Gastrocnemius medialis (tissue), 4 donors: ENCODE measurements at regions not wholly inside any gene's neighbourhood (a gene's known extent, or its start where the extent isn't known, plus 50 kb on each side); places are given as distances from the start of the nearest gene placed in this dataset.

Experiments used
- ATAC-seq, 2 donors: fragments of 150-250 bp; one replicate each; pipeline ENCODE4 v1.9.1; 2016
- DNase-seq, 2 donors: peaks; one replicate each; pipeline ENCODE4 v3.0.0-alpha.2; 2019
- H3K27ac ChIP-seq, 4 donors: fragments of 200-600 bp; sonication (generic); 1 replicate in 1 of 4; 2 replicates in 3 of 4; pipeline ENCODE4 v1.5.1; 2016 to 2018; ENCODE audit warnings: mild to moderate bottlenecking in 2 of 4, moderate library complexity in 1 of 4
- H3K27me3 ChIP-seq, 3 donors: fragments of 200-600 bp; sonication (generic) in 2 of 3; 1 replicate in 1 of 3; 2 replicates in 2 of 3; pipeline versions ENCODE4 v1.5.1 to v1.6.0; 2016 to 2019; ENCODE audit warnings: mild to moderate bottlenecking in 1 of 3, moderate library complexity in 1 of 3
- H3K36me3 ChIP-seq, 2 donors: fragments of 200-600 bp; sonication (generic) in 1 of 2; one replicate each; pipeline ENCODE4 v1.5.1; 2017 to 2018
- H3K4me1 ChIP-seq, 2 donors: fragments of 200-600 bp; sonication (generic) in 1 of 2; one replicate each; pipeline ENCODE4 v1.5.1; 2016 to 2017; ENCODE audit warnings: mild to moderate bottlenecking in 2 of 2
- H3K4me3 ChIP-seq, 4 donors: fragments of 200-600 bp; sonication (generic) in 3 of 4; 1 replicate in 1 of 4; 2 replicates in 3 of 4; pipeline ENCODE4 v1.5.1; 2016 to 2019; ENCODE audit warnings: mild to moderate bottlenecking in 2 of 4
- H3K9me3 ChIP-seq, 3 donors: fragments of 200-600 bp; sonication (generic) in 2 of 3; 1 replicate in 1 of 3; 2 replicates in 2 of 3; pipeline ENCODE4 v1.5.1; 2016 to 2019
- POLR2A ChIP-seq, 2 donors: fragments of 450-650 bp; IDR thresholded peaks; one replicate each; pipeline ENCODE4 v1.6.1; 2017; ENCODE audit warnings: antibody characterized with exemption in 2 of 2, mild to moderate bottlenecking in 2 of 2, moderate library complexity in 2 of 2
- in situ Hi-C, 4 donors: fragments of 200-750 bp; cut with MboI; loops; one replicate each; pipeline versions ENCODE4 v1.15.0 to v1.8.0; 2017; ENCODE audit warnings: low sequenced_read_pairs in 4 of 4
- intact Hi-C: fragments of 100-400 bp; cut with DNase I; formaldehyde crosslinking; loops from one replicate; pipeline ENCODE4 v1.15.1; 2023; ENCODE audit warnings: low total_unique reads
- TF ChIP-seq, protein P1 (sequence below), 5 experiments: fragments of 450-650 bp in 3 of 5; fragments of 200-600 bp in 2 of 5; sonication (generic) in 2 of 5; IDR thresholded peaks in 4 of 5; conservative IDR thresholded peaks in 1 of 5; 1 replicate in 4 of 5; 2 replicates in 1 of 5; pipeline ENCODE4 v1.5.1; 2016 to 2019; ENCODE audit warnings: antibody characterized with exemption in 5 of 5, mild to moderate bottlenecking in 3 of 5, moderate library complexity in 3 of 5

DNA sequence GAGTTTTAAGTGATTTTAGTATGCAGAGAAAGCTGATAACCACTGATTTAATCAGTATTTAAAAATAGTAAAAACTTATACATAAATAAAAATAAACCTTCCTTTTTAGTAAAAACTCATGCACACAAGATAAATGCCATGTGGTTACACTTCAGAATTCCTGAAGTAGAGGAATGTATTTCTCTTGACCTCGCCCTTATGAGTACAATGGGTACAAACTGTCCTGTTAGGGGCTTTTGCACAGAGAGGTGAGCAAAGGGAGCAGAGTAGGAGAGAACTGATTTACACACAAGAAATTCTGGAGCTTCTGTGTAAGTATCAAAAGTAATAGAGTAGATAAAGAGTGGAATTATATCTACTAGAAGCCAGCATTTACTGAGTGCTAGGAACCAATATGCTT lies 279.6 kb downstream of the PPP1R3A start:
- H3K4me1 ChIP-seq, result no peaks in the 10 kb centered on the region
- H3K36me3 ChIP-seq, result no peaks in the 10 kb centered on the region
- no peak overlapping the region for H3K27ac ChIP-seq
- no peak overlapping the region for H3K4me3 ChIP-seq
- no peak for ATAC-seq
- H3K27me3 ChIP-seq, result no peaks in the 10 kb centered on the region
- no peak for TF ChIP-seq POLR2A (IDR thresholded peaks at IDR 0.05)
- TF ChIP-seq, protein P1, sequence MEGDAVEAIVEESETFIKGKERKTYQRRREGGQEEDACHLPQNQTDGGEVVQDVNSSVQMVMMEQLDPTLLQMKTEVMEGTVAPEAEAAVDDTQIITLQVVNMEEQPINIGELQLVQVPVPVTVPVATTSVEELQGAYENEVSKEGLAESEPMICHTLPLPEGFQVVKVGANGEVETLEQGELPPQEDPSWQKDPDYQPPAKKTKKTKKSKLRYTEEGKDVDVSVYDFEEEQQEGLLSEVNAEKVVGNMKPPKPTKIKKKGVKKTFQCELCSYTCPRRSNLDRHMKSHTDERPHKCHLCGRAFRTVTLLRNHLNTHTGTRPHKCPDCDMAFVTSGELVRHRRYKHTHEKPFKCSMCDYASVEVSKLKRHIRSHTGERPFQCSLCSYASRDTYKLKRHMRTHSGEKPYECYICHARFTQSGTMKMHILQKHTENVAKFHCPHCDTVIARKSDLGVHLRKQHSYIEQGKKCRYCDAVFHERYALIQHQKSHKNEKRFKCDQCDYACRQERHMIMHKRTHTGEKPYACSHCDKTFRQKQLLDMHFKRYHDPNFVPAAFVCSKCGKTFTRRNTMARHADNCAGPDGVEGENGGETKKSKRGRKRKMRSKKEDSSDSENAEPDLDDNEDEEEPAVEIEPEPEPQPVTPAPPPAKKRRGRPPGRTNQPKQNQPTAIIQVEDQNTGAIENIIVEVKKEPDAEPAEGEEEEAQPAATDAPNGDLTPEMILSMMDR (IDR thresholded peaks at IDR 0.05 in 4 of 5, conservative IDR thresholded peaks at IDR 0.05 in 1 of 5), result no peak
- in situ Hi-C loops, result no loop called here
- H3K9me3 ChIP-seq, result no peaks in the 10 kb centered on the region
- intact Hi-C loops, result no loop called here
- no peak for DNase-seq

DNA sequence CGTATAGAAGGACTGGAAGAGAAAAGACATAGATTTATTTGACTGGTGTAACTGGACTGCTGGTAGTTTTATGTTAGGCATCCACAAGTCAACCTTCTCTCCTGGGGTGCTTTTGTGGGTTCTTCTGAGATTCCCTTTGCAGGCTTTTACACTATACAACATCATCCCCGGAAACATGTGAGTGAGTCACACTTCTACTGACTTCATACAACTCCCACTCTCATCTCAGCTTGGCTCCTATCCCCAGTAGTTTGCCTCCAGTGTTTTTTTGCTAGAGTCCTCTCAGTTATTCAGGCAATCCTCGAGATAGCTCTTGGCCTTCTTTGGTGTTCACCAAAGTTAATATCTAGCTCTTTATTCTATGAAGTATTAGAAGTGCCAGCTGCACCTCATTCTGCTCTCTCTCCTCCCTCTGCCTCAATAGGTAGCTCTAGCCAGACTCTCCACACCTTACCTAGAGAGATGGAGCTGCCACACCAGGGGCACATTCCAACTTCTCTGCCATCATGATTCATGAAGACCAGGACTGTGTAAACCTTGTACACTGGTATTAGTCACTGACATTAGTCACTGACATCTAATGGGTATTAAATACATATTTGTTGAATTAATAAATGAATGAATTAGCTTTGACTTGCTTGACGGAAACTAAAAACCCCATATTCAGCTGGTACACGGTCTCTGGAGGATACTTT lies 281.9 kb downstream of the PPP1R3A start:
- no peak for TF ChIP-seq POLR2A (IDR thresholded peaks at IDR 0.05)
- TF ChIP-seq, protein P1 (IDR thresholded peaks at IDR 0.05 in 4 of 5, conservative IDR thresholded peaks at IDR 0.05 in 1 of 5), result no peak
- Histone ChIP-seq H3K27me3 (no peaks in the 10 kb centered on the region), H3K4me1 (no peaks in the 10 kb centered on the region), H3K36me3 (no peaks in the 10 kb centered on the region), H3K9me3 (no peaks in the 10 kb centered on the region), H3K4me3 (no peak overlapping the region), H3K27ac (no peak overlapping the region)
- in situ Hi-C loops, result no loop called here
- DNase-seq (no peak), ATAC-seq (no peak)
- intact Hi-C loops, result no loop called here

DNA sequence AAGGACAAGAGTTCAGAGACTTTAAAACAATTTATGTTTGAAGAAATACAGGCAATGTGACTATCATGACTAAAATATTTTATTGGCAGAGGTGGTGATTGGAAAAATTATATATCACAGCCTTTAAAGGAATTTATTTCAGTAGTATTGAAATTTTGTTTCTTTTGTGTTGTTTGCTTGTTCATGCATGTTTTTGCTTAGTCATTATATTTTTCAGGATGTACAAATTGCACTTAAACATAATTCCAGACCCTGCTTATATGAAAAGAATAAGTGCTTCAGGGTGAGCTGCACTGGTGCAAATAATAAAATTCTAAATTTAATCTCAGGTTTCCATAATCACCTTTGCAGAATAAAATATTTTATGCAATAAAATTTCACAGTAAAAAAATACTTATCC lies 283.3 kb downstream of the PPP1R3A start:
- TF ChIP-seq, protein P1 (IDR thresholded peaks at IDR 0.05 in 4 of 5, conservative IDR thresholded peaks at IDR 0.05 in 1 of 5), result no peak
- TF ChIP-seq POLR2A (IDR thresholded peaks at IDR 0.05), result no peak
- in situ Hi-C loops, result no loop called here
- no peaks in the 10 kb centered on the region for H3K36me3 ChIP-seq
- DNase-seq (no peak), ATAC-seq (no peak)
- H3K4me1 ChIP-seq, result no peaks in the 10 kb centered on the region
- intact Hi-C loops, result no loop called here
- no peaks in the 10 kb centered on the region for H3K9me3 ChIP-seq
- H3K27ac ChIP-seq, result no peak overlapping the region
- H3K27me3 ChIP-seq, result no peaks in the 10 kb centered on the region
- H3K4me3 ChIP-seq, result no peak overlapping the region

DNA sequence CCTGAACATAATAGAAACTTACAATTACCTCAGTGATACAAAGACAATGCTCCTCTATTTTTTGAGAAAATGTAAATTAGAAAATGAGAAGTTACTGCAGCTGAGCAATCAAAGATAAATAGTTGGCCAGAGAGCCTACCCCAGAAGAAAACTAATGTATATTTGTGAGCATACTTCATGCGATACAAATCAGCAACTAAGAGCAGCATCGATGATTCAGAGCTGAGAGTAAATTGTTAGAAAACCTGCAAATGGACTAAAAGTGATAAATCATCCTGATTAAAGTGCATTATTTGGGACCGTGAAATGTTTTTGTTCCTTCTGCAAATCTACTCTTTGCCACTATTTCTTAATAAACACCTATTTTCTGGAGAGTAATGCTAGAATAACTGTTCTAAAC lies 285.7 kb downstream of the PPP1R3A start:
- Histone ChIP-seq H3K27ac (no peak overlapping the region), H3K27me3 (no peaks in the 10 kb centered on the region), H3K36me3 (no peaks in the 10 kb centered on the region), H3K4me1 (no peaks in the 10 kb centered on the region), H3K4me3 (no peak overlapping the region), H3K9me3 (no peaks in the 10 kb centered on the region)
- intact Hi-C loops (no loop called here), in situ Hi-C loops (no loop called here)
- DNase-seq, result no peak
- TF ChIP-seq POLR2A (IDR thresholded peaks at IDR 0.05), result no peak
- TF ChIP-seq, protein P1 (IDR thresholded peaks at IDR 0.05 in 4 of 5, conservative IDR thresholded peaks at IDR 0.05 in 1 of 5), result no peak
- no peak for ATAC-seq
